NCI-H748 treated with DMSO at 0.1 percent for 48 hours (cell line): ENCODE measurements at regions not wholly inside any gene's neighbourhood (a gene's known extent, or its start where the extent isn't known, plus 50 kb on each side); places are given as distances from the start of the nearest gene placed in this dataset.
A peak's percentile ranks its signal among the peaks of the same experiment; 100 is the strongest.
"Not testable (repeated sequence)": the region's sequence is repeated elsewhere in the genome, so short reads cannot be mapped to it uniquely, and the experiment has no call there.

Experiments used
- DNase-seq: peaks from one replicate; lab custom pipeline; 2025; lab: John Stamatoyannopoulos, UW

GRCh38 chr1:143764831-143765230 is 207.0 kb downstream of the FAM72C start:
- not testable (repeated sequence) for DNase-seq

- not testable (repeated sequence) for DNase-seq
Measured at GRCh38 chr1:143760366-143760765, 211.4 kb downstream of the FAM72C start.

- DNase-seq = not testable (repeated sequence)
Measured at GRCh38 chr1:143755961-143756360, 215.8 kb downstream of the FAM72C start.

- DNase-seq = no peak
Measured at GRCh38 chr1:143748906-143749305, 222.9 kb downstream of the FAM72C start.

GRCh38 chr1:143736562-143736961 is 235.2 kb downstream of the FAM72C start:
- DNase-seq = no peak

GRCh38 chr1:143735764-143736461 is 235.9 kb downstream of the FAM72C start:
- DNase-seq = peak; percentile 55

GRCh38 chr1:143734261-143734660 is 237.5 kb downstream of the FAM72C start:
- DNase-seq = not testable (repeated sequence)

GRCh38 chr1:143730890-143731289 is 240.9 kb downstream of the FAM72C start:
- not testable (repeated sequence) for DNase-seq

GRCh38 chr1:143729449-143730111 is 242.2 kb downstream of the FAM72C start:
- not testable (repeated sequence) for DNase-seq

- DNase-seq = not testable (repeated sequence)
Measured at GRCh38 chr1:143728802-143729448, 242.9 kb downstream of the FAM72C start.

- DNase-seq = no peak
Measured at GRCh38 chr1:143727263-143727662, 244.5 kb downstream of the FAM72C start.

- DNase-seq = no peak
Measured at GRCh38 chr1:143721024-143721373, 250.8 kb downstream of the FAM72C start.

- DNase-seq = peak; percentile 39
Measured at GRCh38 chr1:143720087-143721023, 251.4 kb downstream of the FAM72C start.

- no peak for DNase-seq
Measured at GRCh38 chr1:143718524-143718923, 253.3 kb downstream of the FAM72C start.

GRCh38 chr1:143718021-143718420 is 253.8 kb downstream of the FAM72C start:
- DNase-seq = no peak

GRCh38 chr1:143717434-143717833 is 254.4 kb downstream of the FAM72C start:
- no peak for DNase-seq

GRCh38 chr1:143714913-143715312 is 256.9 kb downstream of the FAM72C start:
- DNase-seq = not testable (repeated sequence)

- peak; percentile 2 for DNase-seq
Measured at GRCh38 chr1:143709606-143710259, 262.1 kb downstream of the FAM72C start.

GRCh38 chr1:143702739-143703138 is 269.0 kb downstream of the FAM72C start:
- not testable (repeated sequence) for DNase-seq

- DNase-seq = no peak
Measured at GRCh38 chr1:143699731-143700130, 272.1 kb downstream of the FAM72C start.

GRCh38 chr1:143699115-143699514 is 272.7 kb downstream of the FAM72C start:
- DNase-seq = no peak
